ENCODE measurements at regions not wholly inside any gene's neighbourhood (a gene's known extent, or its start where the extent isn't known, plus 50 kb on each side); places are given as distances from the start of the nearest gene placed in this dataset.

DNA sequence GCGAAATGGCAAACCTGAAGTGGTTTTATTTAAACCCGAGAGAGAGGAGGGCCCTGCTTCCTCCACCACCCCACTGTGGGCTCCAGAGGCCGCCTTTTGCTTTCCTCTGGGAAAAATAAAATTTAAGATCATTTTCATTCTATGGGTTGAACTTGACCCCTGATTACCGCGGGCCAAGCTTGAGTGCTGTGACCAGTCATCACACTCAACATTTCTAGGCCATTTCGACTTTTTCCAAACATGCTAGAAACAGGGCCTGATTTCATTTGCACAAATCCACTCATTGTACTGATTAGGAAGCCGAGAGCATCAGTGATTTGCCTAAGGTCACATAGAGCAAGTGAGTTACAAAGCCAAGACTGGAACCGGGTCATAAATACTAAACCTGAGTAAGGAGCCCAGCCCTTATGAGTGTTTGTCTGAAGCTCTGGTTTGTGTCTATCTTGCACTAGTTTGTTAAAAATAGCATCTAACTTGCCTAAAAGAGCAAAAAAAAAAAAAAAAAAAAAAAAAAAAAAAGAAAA, 179.7 kb downstream of the DLL1 start:
- no peak for DNase-seq

DNA sequence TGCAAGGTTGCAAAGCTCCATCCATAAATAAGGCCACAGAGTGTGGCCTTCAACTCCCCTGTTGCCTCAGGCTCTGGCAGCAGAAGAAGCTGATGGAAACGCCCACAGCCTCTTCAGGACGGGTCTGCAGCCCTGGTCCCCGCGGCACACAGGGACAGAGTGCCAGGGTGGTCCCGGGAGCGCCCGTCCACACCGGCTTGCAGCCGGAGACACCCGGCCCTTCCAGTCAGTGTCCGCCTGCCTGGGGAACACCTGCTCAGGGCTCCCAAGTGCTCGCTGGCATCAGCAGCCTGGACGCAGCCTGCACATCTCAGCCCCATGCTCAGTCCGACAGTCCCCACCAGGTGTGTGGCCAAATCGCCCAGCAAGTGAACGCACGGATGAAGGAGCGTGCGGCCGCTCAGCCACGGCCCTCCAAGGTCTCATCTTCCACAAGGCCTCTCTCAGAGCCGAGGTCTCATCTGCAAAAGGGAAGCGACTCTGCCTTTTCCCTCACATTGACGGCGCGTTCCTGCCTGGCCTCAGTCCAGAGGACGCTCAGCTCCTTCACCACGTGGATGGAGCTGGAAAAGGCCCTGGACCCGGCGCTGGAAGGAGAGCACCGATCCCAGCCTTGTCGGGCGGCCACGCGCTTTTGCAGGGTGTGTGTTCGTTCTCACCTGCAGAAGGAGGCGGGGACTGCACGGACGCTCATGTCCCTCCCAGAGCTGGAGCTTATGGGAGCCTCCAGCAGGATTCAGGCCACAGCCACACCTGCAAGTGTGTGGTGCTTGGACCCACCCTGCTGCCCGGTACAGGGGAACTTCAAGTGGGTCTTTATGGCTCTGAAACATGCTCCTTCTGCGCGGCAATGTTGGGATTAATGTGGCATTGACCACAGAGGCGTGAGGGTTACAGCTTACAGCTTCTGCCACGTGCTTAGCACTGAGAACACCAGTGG, 180.4 kb downstream of the DLL1 start:
- DNase-seq = peak; percentile 16

DNA sequence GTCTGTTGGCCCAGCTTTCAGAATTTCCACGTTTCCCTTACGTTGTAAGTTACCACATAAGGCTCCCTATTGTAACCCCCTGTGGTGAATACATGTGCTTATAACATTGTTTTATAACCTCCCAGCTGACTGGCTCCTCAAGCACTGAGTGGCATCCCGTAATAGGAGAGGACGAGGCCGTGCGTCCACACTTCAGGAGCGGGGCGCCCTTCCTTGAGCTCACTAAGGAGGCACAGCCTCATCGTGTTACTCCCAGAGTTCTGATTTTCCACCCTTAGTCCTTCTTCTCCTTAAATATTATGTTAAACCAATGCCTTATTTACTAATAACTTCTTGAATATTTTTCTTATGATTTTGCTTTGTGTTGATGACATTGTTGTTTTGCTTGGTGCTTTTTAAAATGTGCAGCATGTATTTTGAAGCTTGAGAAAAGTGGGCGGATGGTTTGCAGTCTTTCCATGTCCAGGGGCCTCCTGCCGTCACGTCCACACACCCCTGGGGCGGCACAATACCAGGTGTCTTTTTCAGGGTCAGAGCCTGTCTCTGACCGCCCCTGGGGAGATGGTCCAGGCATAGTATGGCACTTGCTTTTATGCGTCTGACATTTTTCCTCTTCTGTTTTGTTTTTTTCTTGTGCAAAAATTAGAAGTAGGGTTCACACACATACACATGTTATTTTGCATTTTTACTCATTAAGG, 181.8 kb downstream of the DLL1 start:
- peak; percentile 13 for DNase-seq

DNA sequence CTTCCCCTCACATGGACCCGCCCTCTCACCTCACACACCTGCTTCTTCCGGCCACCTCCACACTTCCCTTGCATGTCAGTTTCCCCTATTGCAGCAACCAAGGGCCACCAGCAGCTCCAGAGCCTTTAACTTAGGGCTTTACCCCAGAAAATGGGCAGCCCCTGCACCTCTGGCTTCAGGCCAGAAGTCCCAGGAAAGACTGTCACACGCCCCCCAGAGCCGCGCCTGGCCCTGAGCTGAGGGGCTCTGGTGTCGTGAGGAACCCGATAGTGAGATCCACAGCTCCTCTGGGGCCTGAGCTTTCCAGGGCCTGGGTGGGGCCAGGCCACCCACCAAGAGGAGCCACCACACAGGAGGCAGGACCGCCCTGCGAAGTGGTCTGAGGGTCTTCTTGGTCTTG, 182.4 kb downstream of the DLL1 start:
- DNase-seq = peak; percentile 12

DNA sequence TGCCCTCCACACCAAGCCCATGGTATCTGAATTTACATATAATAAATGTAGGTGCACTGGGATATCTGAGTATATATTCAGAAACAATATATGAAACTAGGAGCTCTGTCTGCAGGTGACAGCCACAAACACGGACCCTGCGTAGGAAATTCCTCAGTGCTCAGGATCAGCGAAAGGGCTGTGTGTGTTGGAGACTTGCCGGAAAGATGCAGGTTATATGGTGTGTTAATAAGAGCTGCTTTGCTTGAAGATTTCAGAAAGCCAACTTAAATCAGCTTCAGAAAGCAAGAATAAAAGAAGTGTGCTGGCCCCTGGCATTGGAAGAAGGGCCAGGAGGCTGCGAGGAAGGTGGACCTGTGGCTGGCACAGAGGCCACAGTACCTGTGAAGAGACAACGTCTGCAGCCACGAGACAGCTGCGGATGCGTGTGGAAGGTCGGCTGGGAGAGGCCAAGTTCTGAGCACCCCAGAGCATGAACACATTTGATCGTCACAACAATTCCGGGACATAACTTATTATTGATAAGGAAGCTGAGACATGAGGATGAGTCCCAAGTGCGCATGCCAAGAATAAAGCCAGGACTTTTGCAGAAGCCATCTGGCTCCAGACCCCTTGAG, 183.2 kb downstream of the DLL1 start:
- peak; percentile 15 for DNase-seq

DNA sequence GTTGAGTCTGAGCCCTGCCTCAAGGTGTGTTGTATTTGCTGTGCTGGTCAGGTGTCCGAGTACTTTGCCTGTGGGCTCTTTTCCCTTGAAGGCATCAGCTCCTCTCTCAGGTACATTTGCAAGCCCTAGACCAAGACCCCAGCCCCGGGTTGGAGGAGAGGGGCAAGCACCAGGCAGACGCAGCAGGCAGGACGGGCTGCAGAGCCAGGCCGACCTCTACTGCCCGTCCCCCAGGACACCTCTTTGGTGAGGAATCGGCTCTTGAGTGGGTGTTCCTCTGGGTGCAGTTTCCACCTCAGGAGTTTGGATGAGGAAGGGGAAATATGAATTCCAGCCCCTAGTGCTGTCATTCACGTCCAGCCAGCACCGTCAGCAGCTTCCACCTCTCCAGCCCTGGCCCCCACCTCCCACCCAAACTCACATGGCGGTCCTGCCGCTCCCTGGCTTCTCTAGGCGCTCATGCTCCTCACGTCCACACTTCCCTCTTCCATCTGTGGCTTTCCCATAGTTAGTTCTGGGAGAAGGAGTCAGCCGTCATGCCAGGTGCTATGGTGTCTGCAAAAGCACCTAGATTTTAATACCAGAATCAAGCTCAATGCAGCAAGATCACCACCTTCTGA, 183.9 kb downstream of the DLL1 start:
- DNase-seq = peak; percentile 19

DNA sequence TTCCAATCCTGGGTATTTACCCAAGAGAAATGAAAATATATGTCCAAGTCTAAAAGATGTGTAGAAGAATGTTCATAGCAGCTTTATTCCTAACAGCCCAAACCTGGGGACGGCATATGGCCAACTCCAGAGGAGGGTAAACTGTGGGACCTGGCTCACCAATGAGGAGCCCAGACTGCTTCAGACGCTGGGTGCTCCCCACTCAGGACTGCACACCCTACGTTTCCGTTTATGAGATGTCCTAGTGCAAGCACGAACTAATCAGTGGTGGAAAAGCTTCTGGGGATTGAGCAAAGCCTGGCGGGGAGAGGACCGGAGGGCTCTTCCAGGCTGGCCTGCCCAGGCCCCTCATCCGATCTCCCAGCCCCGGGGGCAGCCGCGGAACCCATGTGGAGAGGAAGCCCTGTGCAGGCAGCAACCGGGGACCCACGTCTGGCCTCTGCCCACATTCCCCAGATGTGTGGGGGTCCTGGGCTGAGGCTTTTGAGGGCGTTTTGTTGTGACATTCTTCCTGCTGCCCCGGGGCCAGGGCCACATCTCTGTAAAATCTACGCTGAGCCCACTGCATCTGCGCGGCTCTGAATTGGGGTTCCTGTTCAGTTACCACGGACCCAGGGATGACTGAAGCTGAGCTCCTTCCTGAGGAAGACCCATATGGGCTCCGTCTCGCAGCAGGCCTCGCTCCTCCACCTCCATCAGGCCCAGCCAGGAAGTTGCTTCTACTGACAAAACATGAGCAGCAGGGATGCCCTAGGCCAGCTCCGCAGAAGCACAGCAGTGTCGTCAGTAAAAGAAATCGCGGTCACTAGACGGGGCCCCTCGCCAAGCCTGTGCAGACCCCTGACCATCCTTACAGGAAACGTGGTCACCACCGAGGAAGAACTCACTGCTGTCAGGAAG, 188.0 kb downstream of the DLL1 start:
- DNase-seq = peak; percentile 17

DNA sequence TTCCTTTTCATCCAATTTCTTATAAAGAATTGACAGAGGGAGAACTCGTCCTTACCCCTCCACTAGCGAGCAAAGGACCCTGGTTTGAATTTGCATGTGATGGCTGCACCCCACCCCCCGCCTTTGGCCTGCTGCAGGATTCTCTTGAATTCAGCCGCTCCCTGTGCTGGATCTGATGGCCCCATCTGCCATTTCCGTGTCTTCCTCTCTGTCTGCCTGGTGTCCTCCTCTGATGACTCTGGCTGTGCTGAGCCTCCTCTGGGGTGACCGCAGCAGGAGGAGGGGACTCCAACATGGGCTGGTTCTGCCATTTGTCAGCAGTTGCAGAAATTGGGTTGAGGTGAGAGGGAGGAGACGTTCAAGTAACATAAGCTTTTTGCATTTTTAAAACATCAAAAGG, 188.8 kb downstream of the DLL1 start:
- peak; percentile 15 for DNase-seq

DNA sequence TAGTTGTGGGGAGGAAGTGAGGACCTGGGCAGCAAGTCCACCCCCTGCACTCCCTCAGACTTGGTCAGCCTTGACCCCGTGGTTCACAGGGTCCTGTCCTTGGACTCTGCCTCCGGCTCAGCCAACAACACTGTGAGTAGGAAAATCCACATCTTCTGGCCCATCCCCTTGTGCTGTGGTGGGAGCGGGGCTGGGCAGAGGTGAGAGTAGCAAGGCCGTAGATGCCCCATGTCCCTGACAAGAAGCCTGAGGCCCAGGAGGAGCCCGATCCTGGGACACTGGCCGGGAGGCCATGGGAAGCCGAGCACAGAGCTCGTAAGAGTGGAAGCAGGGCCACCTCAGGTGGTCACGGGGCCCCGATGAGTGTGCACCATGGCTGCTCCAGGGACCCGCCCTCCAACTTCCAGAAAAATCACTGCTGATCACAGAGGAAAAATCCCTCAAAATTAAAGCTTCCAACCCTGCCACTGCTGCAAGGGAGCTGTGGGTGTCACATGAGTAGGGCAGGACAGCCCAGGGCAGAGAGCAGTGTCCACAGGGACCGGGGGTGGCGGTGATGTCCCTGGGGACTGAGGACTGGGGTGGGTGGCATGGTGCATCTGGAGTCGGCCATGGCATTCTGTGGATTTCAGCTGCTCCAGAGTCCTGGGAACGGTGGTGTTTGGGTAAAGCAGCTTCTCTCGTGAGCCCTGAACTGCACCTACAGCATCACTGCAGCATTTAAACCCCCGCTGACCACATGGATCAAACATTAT, 189.4 kb downstream of the DLL1 start:
- DNase-seq = peak; percentile 8

DNA sequence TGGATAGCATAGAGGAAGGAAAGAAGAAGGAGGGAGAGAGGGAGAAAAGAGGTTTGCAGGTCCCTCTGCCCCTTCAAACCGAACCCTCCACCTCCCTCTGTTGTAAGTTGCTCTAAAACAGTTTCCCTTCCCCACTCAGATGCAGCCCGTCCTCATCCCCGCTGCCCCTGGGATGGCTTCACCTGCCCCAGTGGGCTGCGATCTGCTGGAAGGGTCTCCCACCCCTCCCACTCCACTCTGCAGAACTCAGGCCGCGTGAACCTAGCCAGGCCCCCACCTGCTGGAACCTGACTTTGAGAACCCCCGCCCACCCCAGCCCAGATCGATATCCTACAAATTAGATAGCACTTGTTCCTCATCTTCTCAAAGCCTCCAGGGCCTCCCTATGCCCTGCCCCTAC, 190.8 kb downstream of the DLL1 start:
- DNase-seq = peak; percentile 8

DNA sequence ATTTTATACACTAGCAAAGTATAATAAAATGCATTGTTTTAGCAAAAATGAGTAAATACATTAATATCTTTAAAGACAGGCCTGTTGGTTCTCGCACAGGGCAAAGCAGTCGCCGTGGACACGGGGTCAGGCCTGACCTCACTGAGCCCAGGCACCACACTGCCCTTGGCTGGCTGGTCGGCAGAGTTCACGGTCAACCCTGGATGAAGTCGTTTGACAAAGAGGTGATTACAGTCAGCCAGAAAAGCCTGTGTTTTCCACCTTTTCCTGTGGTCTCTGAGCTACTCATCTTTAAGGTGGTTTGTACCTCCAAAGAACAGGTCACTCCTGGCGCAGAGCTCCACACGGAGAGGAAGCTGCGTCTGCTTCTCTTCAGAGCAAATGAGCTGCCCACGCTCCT, 191.5 kb downstream of the DLL1 start:
- DNase-seq = no peak

DNA sequence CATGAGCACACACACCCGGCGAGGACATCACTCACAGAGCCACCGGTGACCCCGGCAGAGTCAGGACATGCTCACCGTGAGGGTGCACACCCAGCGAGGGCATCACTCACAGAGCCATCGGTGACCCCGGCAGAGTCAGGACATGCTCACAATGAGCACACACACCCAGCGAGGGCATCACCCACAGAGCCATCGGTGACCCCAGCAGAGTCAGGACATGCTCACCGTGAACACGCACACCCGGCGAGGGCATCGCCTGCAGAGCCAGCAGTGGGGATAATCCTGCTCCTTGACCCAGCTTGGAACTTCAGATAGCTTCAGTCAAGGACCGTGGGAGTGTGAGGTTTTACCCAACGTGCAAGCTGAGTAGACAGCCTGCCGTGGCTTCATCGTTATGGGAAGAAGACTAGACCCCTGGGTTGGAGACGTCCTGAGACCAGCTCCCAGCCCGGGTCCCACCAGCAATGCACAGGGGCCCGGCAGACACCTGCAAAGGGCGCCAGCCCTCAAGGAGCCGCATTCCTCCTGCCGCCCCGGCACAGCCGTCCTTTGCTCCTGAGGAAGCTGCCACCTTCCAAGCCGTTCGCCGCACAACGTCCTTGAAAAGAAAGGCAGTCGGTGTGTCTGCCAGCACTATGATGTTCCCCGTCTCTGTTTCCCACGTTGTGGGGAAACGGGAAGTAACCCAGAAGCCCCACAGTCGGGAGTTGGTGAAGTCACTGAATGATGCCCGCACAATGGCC, 192.3 kb downstream of the DLL1 start:
- DNase-seq = peak; percentile 27

DNA sequence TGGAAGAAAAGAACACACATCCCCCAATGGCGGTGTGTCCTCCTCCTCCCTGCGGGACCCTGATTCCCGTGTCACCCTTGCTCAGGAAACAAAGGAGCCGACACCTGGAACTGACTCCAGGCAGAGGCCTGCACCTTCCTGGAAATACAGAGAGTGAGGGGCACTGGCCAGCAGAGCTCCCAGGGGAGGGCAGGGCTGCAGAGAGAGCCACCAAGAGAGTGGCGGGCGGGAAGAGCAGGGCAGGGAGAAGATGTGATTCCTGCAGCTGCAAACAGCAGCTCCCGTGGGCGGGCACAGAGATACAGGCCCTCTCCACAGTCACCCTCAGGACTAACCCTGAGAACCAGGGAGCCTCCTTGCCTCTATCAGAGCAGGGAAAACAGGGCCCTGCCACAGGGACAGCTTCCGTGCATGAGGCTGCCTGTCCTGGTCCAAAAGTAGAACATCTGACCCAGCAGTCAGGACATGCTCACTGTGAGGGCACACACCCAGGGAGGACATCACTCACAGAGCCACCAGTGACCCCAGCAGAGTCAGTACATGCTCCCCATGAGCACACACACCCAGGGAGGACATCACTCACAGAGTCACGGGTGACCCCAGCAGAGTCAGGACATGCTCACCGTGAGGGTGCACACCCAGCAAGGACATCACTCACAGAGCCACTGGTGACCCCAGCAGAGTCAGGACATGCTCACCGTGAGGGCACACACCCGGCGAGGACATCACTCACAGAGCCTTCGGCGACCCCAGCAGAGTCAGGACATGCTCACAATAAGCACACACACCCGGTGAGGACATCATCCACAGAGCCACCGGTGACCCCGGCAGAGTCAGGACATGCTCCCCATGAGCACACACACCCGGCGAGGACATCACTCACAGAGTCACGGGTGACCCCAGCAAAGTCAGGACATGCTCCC, 193.1 kb downstream of the DLL1 start:
- DNase-seq = peak; percentile 17

DNA sequence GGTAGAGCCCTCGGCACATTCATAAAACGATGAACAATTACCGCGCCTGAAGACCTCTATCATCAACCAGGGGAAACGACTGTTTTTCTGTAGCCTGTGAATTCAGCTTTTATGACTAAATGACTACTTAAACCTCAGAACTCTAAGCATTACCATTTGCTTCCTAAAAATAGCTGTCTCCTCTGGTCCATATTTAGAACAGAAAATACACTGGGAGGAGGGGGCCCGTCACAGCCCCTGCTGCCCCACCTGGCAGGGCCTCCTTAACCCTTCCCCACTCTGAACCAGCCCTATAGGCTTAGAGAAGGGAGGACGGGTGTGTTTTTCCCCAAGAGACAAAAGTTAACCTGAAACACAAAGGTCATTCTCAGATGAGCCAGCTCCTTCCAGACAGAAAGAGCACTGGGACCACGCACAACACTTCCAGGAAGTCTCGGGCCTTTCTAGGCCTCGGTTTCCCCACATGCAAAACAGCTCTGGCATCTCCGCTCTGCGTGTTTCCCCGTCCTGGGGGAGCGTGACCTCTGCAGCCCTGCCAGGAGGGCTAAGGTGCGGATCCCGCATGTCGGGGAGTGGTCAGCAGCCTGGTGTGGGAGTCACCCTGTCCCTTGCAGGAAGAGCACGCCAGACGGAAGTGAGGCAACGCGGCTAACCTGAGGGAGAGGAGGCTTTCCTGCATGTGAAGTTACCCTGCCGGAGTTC, 193.9 kb downstream of the DLL1 start:
- peak; percentile 34 for DNase-seq

DNA sequence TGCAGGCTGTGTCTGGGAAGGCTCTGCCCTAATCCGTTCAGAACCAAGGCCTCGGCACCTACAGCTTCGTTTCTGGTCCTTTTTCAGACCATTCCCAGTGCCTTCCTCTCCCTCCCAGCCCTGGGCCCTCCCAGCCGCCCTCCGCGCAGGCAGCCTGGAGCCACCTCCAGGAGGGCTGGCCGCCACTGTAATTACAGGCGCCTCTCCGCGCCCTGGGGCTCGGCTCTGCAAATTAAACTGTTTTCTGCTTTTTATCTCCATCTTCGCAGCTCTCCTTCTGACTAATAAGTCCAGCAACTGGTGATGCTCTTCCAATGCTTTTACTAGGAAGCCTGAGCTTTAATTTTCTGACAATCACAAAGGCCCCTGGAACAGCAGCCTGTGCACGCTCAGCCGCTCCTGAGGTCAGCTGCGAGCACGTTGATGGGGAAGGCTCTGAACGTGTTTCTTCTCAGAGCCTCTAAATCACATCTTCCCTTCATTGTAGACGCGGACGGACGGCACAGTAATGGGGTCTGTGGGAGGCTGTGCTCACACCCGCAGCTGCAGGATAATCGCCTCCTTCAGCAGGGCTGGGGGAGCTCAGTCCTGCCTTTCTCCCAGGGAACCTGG, 194.6 kb downstream of the DLL1 start:
- peak; percentile 31 for DNase-seq

DNA sequence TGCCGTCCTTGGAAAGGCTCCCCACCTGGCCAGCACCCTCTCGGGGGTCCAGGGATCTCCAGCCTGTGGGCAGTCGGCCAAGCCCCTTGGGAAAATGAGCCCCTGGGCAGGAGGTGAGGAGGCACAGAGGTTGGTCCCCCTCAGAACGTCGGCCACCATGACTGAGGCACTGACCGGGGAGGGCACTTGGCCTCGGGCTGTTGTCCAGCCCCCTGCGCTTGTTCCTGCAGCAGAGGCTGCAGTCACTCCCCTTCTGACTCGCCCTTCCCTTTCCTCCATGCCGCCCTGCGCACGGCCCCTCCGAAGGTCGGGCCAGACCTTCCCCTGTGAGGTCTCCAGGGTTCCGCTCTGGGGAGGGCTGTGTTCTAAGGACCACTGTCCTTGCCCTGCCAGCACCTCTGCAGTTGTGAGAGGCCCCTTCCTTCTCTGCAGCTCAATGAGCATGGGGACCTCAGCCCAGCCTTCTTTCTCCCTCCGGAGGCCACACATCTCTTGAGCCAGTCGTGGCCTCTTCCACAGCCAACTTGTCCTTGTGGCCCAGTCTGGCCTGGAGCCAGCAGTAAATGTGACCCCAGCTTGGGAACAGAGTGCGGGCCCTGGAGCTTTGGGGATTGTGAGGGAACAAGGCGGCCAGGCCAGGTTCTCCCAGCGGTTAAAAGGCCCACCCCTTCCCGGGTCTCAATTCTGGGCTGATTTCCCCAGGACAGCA, 195.5 kb downstream of the DLL1 start:
- DNase-seq = peak; percentile 30

DNA sequence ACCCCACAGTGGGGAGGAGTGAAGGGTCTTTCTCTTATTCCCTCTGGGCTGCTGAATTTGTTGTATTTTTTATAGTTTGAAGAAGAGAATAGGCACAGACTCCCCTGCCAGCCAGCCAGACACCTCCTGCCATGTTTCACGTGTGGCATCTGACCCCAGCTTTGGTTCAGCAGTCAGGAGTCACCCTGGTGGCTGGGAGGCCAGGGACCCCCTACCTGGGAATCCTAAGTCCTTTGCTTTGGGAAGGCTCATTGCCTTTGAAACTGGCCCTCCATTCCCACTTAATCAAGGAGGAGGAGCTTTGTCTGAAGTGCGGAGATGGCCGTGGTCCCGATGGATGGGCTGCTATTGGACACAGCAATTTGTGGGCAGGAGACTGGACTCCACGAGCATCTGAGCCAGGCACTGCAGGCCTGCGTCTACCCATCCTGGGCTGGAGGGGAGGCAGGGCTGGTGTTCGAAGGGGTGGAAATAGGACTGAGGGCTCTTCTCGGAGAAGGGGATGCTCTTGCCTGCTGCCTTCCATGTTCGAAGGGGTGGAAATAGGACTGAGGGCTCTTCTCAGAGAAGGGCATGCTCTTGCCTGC, 196.1 kb downstream of the DLL1 start:
- DNase-seq = peak; percentile 4

Data from left hindlimb (tissue), 1 donor.